GM18870 (cell line): ENCODE measurements at regions not wholly inside any gene's neighbourhood (a gene's known extent, or its start where the extent isn't known, plus 50 kb on each side); places are given as distances from the start of the nearest gene placed in this dataset.
A peak's percentile ranks its signal among the peaks of the same experiment; 100 is the strongest.
"Not testable (repeated sequence)": the region's sequence is repeated elsewhere in the genome, so short reads cannot be mapped to it uniquely, and the experiment has no call there.

Experiments used
- ATAC-seq: cut with Tn5 transposase; IDR thresholded peaks from one replicate; pipeline ENCODE4 v1.9.1; 2021; ENCODE audit warnings: moderate library complexity; ENCODE audit not compliant: unreplicated experiment

DNA sequence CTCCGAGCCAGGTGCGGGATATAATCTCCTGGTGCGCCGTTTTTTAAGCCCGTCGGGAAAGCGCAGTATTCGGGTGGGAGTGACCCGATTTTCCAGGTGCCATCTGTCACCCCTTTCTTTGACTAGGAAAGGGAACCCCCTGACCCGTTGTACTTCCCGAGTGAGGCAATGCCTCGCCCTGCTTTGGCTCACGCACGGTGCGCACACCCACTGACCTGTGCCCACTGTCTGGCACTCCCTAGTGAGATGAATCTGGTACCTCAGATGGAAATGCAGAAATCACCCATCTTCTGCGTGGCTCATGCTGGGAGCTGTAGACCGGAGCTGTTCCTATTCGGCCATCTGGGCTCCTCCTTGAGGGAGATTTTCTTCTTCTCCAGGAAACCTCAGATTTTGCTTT is 1135.1 kb upstream of the DIAPH2 start:
- not testable (repeated sequence) for ATAC-seq

DNA sequence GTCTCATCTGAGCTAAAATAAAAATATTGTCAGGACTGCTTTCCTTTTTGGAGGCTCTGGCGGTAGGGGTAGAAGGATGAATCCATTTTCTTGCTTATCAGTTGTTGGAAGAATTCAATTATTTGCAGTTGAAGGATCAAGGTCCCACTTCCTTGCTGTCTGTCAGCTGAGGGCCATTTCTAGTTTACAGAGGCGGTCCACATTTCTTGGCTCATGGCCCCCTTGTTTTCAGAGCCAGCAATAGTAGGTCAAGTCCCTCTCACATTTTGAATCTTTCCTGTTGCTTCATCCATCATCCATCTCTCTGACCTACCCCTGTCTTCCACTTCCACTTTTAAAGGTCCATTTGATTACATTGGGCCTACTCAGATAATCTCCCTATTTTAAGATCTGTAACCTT is 1099.3 kb upstream of the DIAPH2 start:
- no peak for ATAC-seq

- ATAC-seq: no peak
Observed at GRCh38 chrX:95612350-95612749, 1072.3 kb upstream of the DIAPH2 start.

DNA sequence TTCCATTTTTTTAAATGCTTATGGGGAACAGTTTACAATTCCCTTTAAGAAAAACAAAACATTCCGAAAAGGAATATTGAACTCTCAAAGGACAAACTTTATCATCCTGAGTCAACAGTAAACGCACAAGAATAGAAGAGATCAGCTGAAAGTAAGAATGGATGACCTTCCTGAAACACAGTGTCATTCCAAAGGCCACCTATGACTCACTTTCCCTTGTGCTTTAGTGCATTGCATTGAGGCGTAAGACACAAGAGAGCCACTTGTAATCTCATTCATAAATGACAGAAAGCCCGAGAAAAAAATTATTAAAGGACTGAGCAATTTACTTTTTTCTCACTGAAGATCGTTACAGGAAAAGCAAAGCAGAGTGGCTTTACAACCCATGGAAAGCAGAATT is 1062.4 kb upstream of the DIAPH2 start:
- ATAC-seq: no peak

DNA sequence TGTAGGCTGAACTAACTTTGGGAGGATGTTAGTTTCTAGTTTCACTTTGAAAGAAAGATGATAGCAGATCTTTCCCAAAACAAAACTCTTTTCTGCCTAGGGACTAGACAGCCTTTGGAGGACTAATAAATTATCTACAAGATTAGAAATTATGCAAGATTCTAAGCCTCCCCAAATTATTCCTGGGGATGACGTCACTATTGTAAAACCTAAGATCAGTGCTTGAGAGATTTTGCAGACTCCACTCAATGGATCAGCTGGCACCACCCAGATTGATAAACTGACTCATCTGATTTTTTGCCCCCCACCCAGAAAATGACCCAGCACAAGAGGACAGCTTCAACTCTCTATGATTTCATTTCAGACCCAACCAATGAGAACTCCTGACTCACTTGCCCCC is 1057.9 kb upstream of the DIAPH2 start:
- no peak for ATAC-seq

GRCh38 chrX:95628796-95629195 is 1055.8 kb upstream of the DIAPH2 start:
- no peak for ATAC-seq

DNA sequence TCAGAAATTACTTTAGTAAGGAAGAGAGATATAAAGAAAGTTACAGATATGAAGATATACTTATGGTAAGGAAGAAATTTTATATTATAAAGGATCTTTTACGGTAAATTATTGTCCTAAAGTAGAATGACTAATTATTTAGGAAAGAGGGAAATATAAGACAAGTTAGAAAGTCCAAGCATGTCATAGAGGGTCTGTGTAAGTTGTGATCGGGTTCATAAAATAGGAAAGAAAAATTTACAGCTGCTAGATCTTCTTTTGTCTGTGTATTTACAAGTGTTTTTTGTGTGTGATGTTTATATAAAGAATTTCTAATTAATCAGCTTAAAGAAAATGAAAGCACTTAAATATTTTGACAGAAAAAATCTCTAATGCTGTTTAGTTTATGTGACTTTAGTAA is 1054.9 kb upstream of the DIAPH2 start:
- ATAC-seq: no peak

DNA sequence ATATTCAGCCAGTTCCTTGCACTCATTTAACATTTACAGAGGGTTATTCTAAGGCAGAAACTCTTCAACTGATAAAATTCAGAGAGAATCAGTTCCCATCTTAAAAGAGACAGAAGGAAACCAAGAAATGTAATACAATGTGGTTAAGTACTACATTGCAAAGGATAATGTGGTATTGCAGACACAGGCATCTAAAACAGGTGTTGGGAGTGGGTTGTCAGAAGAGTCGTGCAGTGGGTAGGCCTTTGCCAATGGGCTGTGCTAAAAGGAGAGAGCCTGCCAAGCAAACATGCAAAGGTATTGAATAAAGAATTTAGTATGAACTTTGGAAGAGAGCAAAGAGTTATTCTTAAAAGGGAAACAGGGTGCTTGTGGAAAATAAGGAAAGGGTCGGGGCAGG is 1044.4 kb upstream of the DIAPH2 start:
- no peak for ATAC-seq

DNA sequence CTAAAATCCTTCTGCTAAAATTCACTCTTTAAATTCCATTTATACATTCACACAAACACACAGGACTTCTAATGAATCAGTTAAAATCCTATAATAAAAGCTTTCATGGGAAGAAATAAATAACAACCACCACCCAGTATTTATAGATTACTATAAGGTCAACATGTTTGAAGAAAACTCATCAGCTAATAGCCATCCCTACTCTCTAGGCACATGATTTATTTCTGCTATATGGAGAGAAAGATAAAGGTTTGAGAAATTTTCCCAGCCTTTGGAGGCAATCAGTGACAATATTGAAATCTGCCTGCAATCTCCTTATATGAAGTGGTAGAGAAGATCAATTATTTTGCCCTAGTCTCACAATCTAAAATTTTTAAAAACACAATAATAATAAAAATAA is 1038.9 kb upstream of the DIAPH2 start:
- no peak for ATAC-seq

DNA sequence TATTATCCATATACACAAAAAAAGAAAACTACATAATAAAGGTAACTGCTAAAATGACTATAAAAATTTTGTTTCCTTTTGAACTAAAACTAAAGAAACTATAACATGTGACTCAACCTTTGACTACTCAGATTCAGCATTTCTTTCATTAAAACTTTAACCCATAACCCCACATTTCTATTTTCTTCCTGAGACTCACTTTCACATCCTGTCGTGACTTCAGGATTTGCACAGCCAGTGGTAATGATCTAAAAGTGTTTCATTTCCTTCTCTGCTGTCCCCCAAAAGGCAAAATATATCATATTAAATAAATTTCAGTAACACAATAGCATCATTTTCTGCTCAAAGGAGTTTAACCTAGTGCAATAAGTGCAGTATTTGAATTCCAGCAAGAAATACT is 1022.4 kb upstream of the DIAPH2 start:
- ATAC-seq: peak; percentile 53

DNA sequence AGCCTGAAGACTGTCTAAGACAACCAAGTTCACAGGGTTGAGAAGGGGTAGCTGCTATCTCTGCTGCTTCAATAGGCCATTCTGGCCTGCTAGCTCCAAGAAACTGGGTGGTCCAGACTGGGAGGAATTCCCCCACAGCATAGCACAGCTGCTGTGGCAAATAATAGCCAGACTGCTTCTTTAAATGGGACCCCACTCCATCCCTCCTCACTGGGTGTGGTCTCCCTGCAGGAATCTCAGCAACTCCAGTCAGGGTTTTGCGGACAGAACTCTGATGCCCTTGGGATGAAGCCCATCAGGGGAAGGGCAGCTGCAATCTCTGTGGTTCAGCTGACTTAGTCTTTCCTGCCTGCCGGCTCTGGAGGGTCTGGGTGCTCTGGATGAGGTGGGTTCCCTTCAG is 1018.6 kb upstream of the DIAPH2 start:
- ATAC-seq: no peak

DNA sequence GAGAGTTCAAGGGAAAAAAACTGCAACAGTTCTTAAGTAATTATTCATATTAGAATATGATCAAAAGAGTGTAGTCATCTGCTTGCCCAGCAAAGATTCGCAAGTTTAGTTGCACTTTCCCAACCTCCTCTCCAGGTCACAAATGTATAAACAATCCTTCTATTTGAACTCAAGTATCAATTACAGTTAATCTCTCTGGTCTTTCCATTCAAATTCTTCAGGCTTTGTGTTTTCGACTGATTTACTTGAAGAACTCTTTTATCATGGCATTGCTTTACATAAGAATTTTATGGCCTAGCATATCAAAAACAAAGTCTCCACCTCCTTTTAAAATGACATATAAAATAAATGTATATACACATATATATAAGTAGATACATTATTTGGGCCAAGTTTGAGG is 1009.6 kb upstream of the DIAPH2 start:
- no peak for ATAC-seq

GRCh38 chrX:95675794-95676193 is 1008.8 kb upstream of the DIAPH2 start:
- ATAC-seq: no peak

GRCh38 chrX:95678679-95679078 is 1006.0 kb upstream of the DIAPH2 start:
- no peak for ATAC-seq

DNA sequence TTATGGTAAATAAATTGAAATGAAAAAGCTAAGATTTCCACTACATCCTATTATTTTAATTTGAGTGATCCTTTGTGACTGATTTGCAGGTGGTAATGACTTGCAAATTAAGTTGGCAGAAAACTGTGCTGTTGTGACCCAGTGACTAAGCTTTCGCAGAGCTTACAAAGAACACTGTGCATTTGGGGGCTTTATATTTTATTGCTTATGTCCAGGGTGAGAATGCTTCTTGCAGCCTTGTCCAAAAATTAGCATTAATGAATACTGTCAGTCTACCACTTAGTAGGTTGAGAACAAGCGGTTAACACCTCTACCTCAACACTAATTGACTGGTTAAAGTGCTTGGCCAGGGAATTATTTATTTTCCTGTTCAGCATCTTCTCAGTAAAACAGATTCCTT is 991.3 kb upstream of the DIAPH2 start:
- no peak for ATAC-seq

GRCh38 chrX:95703696-95704095 is 980.9 kb upstream of the DIAPH2 start:
- ATAC-seq: no peak

- no peak for ATAC-seq
Observed at GRCh38 chrX:95716841-95717240, 967.8 kb upstream of the DIAPH2 start.

GRCh38 chrX:95718746-95719145 is 965.9 kb upstream of the DIAPH2 start:
- no peak for ATAC-seq

- ATAC-seq: no peak
Observed at GRCh38 chrX:95721011-95721410, 963.6 kb upstream of the DIAPH2 start.

DNA sequence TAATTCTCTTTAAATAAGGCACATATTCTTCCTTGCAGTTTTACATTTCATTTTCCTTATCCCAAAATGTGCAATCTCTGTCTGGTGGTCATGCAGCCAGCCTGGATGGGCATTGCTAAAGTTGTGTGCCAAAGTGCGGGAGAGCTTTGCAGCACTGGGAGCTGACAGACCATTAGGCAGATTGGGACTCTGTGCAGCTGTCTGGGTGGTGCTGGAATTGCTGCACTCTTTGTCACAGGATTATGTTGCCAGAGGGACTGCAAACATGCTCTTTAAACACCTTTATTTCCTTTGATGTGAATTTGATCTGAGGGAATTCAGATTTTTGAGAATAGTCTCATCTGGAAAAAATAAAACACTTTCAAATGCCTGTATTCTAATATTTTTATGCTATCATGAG is 956.2 kb upstream of the DIAPH2 start:
- no peak for ATAC-seq

DNA sequence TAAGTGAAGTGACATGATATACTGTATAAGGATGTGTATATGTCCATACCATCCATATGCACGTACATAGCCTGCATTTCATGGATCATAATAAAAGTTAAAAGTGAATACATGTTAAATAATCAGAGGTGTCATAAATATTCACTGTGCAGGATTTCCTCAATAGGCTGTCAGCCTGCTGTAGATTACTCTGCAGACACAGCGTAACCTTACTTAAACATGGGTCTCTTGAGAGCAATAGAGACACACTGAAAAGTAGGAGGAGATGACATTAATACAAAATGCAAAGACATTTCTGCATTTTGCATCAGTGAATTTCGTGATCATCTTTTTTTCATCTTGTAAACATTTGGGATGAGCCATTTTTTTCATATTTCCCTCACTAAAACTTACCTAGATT is 955.2 kb upstream of the DIAPH2 start:
- ATAC-seq: no peak

- no peak for ATAC-seq
Observed at GRCh38 chrX:95733426-95733825, 951.2 kb upstream of the DIAPH2 start.

- no peak for ATAC-seq
Observed at GRCh38 chrX:95754411-95754810, 930.2 kb upstream of the DIAPH2 start.

DNA sequence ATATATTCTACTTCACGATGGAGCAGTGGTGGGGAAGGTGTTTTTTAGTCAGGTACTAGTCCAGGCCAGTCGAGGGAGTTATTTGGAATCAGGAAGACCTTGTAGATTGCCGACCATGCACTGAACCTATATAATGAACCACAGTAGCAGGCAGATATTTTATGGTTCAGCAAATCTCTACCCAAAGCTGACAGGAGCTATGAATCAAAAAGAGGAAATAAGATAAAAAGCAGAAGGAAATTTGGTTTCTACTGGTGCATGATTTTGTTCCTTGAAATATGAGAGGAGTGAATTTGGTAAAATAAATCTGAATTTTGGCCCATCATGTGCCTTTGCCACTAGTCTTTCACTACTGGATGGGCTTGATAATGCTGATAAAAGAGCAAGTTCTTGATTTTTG is 924.3 kb upstream of the DIAPH2 start:
- no peak for ATAC-seq
